Bronchial epithelial cell (primary cell): ENCODE measurements at regions not wholly inside any gene's neighbourhood (a gene's known extent, or its start where the extent isn't known, plus 50 kb on each side); places are given as distances from the start of the nearest gene placed in this dataset.

Experiments used
- DNase-seq: peaks from one replicate; pipeline ENCODE4 v3.0.0-alpha.2; 2010; ENCODE audit warnings: low read depth
- FAIRE-seq: peaks from 2 replicates; lab custom pipeline; 2011; peaks lifted over from hg19 to GRCh38; lab: Jason Lieb, UNC
- H3K27me3 ChIP-seq: 2 replicates; pipeline ENCODE4 v1.5.1; 2011; ENCODE audit warnings: low read length; ENCODE audit not compliant: control insufficient read depth, insufficient read depth
- H3K36me3 ChIP-seq: 2 replicates; pipeline ENCODE4 v1.5.1; 2011; ENCODE audit warnings: low read length; ENCODE audit not compliant: control insufficient read depth, insufficient read depth
- H3K4me3 ChIP-seq: 2 replicates; pipeline ENCODE4 v1.5.1; 2011; ENCODE audit warnings: mild to moderate bottlenecking, low read depth, low read length, control low read depth
- TF ChIP-seq, protein P1 (sequence below): IDR thresholded peaks from 2 replicates; pipeline ENCODE4 v1.5.1; 2011; ENCODE audit warnings: mild to moderate bottlenecking, moderate library complexity, low read length, control low read depth, inconsistent platforms; ENCODE audit not compliant: insufficient read depth, severe bottlenecking

DNA sequence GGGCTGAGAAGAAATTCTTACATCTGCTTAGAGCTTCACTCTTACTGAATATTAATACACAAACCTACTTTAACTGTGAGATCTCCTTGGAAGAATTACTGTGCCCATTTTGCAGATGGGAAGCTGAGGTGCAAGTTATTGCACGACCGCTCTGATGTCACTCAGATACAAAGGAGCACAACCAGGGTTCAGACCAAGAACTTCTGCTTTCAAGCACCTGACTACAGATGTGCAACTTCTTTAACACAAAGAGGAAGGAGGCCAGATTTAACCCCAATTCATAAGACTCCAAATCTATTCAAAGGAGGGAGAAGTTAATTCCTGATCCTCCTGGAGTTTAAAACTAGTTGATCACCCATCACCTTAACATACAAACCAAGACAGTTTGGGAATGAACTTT is 232.6 kb downstream of the VRK1 start:
- peaks cover 7% of the 10 kb centered on the region for H3K27me3 ChIP-seq
- no peak for FAIRE-seq
- no peaks in the 10 kb centered on the region for H3K36me3 ChIP-seq
- no peak overlapping the region for H3K4me3 ChIP-seq
- TF ChIP-seq, protein P1, sequence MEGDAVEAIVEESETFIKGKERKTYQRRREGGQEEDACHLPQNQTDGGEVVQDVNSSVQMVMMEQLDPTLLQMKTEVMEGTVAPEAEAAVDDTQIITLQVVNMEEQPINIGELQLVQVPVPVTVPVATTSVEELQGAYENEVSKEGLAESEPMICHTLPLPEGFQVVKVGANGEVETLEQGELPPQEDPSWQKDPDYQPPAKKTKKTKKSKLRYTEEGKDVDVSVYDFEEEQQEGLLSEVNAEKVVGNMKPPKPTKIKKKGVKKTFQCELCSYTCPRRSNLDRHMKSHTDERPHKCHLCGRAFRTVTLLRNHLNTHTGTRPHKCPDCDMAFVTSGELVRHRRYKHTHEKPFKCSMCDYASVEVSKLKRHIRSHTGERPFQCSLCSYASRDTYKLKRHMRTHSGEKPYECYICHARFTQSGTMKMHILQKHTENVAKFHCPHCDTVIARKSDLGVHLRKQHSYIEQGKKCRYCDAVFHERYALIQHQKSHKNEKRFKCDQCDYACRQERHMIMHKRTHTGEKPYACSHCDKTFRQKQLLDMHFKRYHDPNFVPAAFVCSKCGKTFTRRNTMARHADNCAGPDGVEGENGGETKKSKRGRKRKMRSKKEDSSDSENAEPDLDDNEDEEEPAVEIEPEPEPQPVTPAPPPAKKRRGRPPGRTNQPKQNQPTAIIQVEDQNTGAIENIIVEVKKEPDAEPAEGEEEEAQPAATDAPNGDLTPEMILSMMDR: no peak
- DNase-seq: no peak

DNA sequence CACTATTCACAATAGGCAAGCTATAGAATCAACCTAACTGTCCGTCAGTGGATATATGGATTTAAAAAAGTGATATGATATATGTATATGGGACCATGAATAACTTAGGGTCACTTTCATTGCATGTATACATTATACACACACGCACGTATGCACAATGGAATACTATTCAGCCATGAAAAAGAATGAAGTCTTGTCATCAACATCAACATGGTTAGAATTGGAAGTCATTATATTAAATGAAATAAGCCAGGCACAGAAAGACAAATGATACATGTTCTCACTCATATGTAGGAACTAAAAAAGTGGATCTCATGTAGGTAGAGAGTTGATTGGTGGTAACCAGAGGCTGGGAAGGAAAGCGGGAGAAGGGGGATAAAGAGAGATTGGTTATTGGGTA is 234.3 kb downstream of the VRK1 start:
- no peak for FAIRE-seq
- H3K27me3 ChIP-seq: peaks cover 7% of the 10 kb centered on the region
- TF ChIP-seq, protein P1: no peak

DNA sequence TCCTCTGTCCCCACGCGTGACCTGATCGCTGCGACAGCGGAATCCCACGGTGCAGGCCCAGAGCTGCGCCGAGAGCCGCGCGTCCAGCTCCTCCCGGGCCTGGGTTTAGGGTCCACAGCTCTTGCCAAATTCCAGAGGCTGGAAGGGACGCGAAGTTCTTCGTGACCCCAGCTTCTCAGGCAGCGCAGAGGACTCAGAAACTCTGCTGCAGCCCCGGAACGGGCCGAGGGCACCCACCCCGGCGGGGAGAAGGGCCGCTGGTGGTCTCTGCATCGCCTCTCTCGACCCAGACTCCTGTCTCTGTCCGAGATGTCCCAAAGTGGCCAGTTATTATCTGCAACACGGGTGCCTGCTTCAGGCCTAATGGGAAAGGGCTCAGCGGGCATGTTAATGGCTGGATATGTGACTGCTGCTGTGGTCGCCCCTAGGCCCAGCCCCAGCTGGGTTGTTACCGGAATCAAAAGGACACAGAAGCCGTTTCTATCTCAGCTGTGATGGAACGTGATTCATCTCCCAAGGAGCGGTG is 236.4 kb downstream of the VRK1 start:
- no peaks in the 10 kb centered on the region for H3K36me3 ChIP-seq
- TF ChIP-seq, protein P1: no peak
- FAIRE-seq (no peak), DNase-seq (no peak)
- H3K27me3 ChIP-seq: peaks cover 7% of the 10 kb centered on the region
- H3K4me3 ChIP-seq: no peak overlapping the region

More for the DNA sequence above, 234.3 kb downstream of the VRK1 start:
- Histone ChIP-seq H3K4me3 (no peak overlapping the region), H3K36me3 (no peaks in the 10 kb centered on the region)
- no peak for DNase-seq

DNA sequence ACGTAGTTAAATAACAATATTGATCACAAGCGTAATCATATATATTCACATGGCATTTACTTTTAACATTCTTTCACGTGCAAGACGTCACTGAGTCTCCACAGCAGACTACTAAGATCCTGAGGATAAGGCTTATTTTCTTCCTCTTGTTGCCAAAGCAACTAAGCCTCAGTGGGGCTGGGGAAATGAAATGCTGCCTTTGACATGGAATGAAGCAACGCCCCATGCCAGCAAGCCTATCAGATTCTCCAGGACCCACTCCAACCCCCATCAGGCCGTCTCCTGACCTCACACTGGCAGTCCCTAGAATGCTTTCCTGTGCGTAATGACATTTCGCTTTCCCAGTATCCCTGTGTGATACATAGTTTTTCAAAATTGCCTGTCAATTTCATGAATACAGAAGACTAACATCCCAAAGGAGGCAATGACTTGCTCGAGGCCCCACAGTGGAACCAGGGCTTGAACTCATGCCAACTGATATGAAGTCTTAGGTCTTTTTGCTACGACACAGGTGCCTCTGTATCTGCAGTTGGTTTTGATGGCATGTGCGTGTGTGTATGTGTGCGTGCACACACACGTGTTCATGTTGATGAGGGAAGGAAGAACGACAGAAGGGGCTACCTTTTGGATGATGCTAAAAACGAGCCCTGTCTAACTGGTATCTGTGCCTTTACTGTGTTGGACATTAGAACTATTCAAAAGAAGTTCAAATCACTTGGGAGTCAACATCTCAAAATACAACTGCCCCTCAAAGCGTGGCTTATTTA is 239.1 kb downstream of the VRK1 start:
- DNase-seq (no peak), FAIRE-seq (no peak)
- no peak overlapping the region for H3K4me3 ChIP-seq
- no peaks in the 10 kb centered on the region for H3K36me3 ChIP-seq
- H3K27me3 ChIP-seq: peaks cover 7% of the 10 kb centered on the region
- TF ChIP-seq, protein P1: no peak

DNA sequence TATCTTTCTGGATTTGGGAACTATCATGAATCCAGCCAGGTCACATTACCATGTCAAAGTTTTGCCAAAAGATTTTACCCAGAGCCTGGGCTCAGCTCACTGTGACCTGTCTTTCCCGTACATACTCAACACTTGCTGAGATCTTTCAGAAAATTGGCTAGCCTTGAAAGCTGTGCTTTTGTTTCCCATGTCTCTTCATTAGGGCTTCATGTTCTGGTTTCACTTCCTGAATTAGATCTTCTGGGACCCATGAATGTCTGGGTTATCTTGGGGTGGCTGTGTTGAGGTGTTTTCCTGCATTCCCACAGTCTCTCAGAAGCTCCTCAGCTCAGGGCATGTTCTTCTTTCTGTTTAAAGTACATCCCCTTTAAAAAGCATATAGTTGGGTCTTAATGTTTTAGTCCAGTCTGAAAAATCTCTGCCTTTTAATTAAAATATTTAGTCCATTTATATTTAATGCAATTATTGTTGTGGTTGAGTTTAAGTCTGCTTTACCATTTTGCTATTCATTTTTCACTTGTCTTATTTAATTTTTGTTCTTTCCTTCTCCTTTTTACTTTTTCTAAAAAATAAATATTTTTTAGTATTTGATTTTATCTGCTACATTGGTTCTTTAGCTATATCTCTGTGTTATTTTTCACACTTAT is 242.7 kb downstream of the VRK1 start:
- Histone ChIP-seq H3K36me3 (no peaks in the 10 kb centered on the region), H3K27me3 (no peaks in the 10 kb centered on the region), H3K4me3 (no peak overlapping the region)
- DNase-seq: no peak
- TF ChIP-seq, protein P1: no peak
- no peak for FAIRE-seq
